Kidney (tissue), 13 donors: ENCODE measurements at regions not wholly inside any gene's neighbourhood (a gene's known extent, or its start where the extent isn't known, plus 50 kb on each side); places are given as distances from the start of the nearest gene placed in this dataset.

Experiments used
- DNase-seq, 5 donors: peaks; one replicate each; pipeline ENCODE4 v3.0.0-alpha.2; 2013 to 2020
- FAIRE-seq: peaks from 2 replicates; lab custom pipeline; 2012; peaks lifted over from hg19 to GRCh38; lab: Jason Lieb, UNC
- H3K27ac ChIP-seq, 2 donors: one replicate each; pipeline ENCODE4 v1.7.0; 2013; ENCODE audit warnings: low read depth in 2 of 2, low read length in 2 of 2, inconsistent platforms in 1 of 2
- H3K27me3 ChIP-seq: one replicate; pipeline ENCODE4 v1.7.1; 2013; ENCODE audit warnings: low read length, inconsistent platforms; ENCODE audit not compliant: control insufficient read depth, insufficient read depth
- H3K36me3 ChIP-seq, 3 donors: one replicate each; pipeline versions ENCODE4 v1.7.0 to v1.7.1; 2013; ENCODE audit warnings: low read length in 3 of 3, control low read depth in 1 of 3, inconsistent platforms in 1 of 3; ENCODE audit not compliant: insufficient read depth in 3 of 3, control insufficient read depth in 2 of 3
- H3K4me1 ChIP-seq, 3 donors: one replicate each; pipeline versions ENCODE4 v1.7.0 to v1.7.1; 2013; ENCODE audit warnings: low read length in 3 of 3, inconsistent platforms in 1 of 3, low read depth in 1 of 3; ENCODE audit not compliant: control insufficient read depth in 2 of 3, insufficient read depth in 2 of 3
- H3K4me3 ChIP-seq, 3 donors: one replicate each; pipeline versions ENCODE4 v1.7.0 to v1.8.1; 2013; ENCODE audit warnings: low read length in 3 of 3, control low read depth in 1 of 3, inconsistent platforms in 1 of 3
- H3K9ac ChIP-seq, 3 donors: one replicate each; pipeline versions ENCODE4 v1.7.0 to v1.7.1; 2013; ENCODE audit warnings: low read length in 3 of 3, control low read depth in 1 of 3, inconsistent platforms in 1 of 3
- H3K9me3 ChIP-seq, 3 donors: one replicate each; pipeline versions ENCODE4 v1.7.0 to v1.7.1; 2013; ENCODE audit warnings: low read length in 3 of 3, control low read depth in 1 of 3, inconsistent platforms in 1 of 3; ENCODE audit not compliant: control insufficient read depth in 2 of 3, insufficient read depth in 1 of 3
- CTCF ChIP-seq: IDR thresholded peaks from 3 replicates; pipeline ENCODE4 v1.5.1; 2012; ENCODE audit warnings: mild to moderate bottlenecking, moderate library complexity, borderline replicate concordance; ENCODE audit not compliant: insufficient read depth; ENCODE audit errors: extremely low read depth
- intact Hi-C: fragments of 100-400 bp; cut with DNase I; formaldehyde crosslinking; loops from one replicate; pipeline ENCODE4 v1.11.1; 2022
- donor health status: control.
- donor health status: control.
- donor health status: control.
- donor health status: control.
- donor health status: control.
- donor health status: DM: yes; HTN: yes; CAD: no.
- donor health status: Normal renal cell carcinoma (clear cell type).

GRCh38 chr18:78607784-78608183 is 371.8 kb upstream of the SALL3 start:
- H3K36me3 ChIP-seq, result no peaks in the 10 kb centered on the region
- TF ChIP-seq CTCF, result no peak
- H3K4me3 ChIP-seq, result no peak overlapping the region
- no peak for FAIRE-seq
- H3K27ac ChIP-seq, result no peak overlapping the region
- no peak overlapping the region for H3K9ac ChIP-seq
- H3K27me3 ChIP-seq, result no peaks in the 10 kb centered on the region
- no peak for DNase-seq
- peaks cover 0 to 4% (median 2%) of the 10 kb centered on the region in 3 donors for H3K9me3 ChIP-seq
- H3K4me1 ChIP-seq, result no peaks in the 10 kb centered on the region
- intact Hi-C loops, result no loop called here

- no peak overlapping the region for H3K27ac ChIP-seq
- FAIRE-seq, result no peak
- no peaks in the 10 kb centered on the region for H3K4me1 ChIP-seq
- intact Hi-C loops, result no loop called here
- TF ChIP-seq CTCF, result no peak
- no peak overlapping the region for H3K4me3 ChIP-seq
- DNase-seq, result peak in 1 of 5 donors; percentile 34
- no peak overlapping the region for H3K9ac ChIP-seq
- no peaks in the 10 kb centered on the region for H3K36me3 ChIP-seq
- H3K27me3 ChIP-seq, result no peaks in the 10 kb centered on the region
- H3K9me3 ChIP-seq, result peaks cover 0 to 4% (median 2%) of the 10 kb centered on the region in 3 donors
Measured at GRCh38 chr18:78610179-78610578, 369.4 kb upstream of the SALL3 start.

- no peak overlapping the region for H3K4me3 ChIP-seq
- intact Hi-C loops, result no loop called here
- H3K36me3 ChIP-seq, result no peaks in the 10 kb centered on the region
- H3K9me3 ChIP-seq, result peaks cover 0 to 2% (median 2%) of the 10 kb centered on the region in 3 donors
- FAIRE-seq (no peak), DNase-seq (no peak)
- H3K4me1 ChIP-seq, result no peaks in the 10 kb centered on the region
- no peak overlapping the region for H3K9ac ChIP-seq
- H3K27me3 ChIP-seq, result no peaks in the 10 kb centered on the region
- no peak overlapping the region for H3K27ac ChIP-seq
- TF ChIP-seq CTCF, result no peak
Measured at GRCh38 chr18:78611201-78611800, 368.3 kb upstream of the SALL3 start.

DNA sequence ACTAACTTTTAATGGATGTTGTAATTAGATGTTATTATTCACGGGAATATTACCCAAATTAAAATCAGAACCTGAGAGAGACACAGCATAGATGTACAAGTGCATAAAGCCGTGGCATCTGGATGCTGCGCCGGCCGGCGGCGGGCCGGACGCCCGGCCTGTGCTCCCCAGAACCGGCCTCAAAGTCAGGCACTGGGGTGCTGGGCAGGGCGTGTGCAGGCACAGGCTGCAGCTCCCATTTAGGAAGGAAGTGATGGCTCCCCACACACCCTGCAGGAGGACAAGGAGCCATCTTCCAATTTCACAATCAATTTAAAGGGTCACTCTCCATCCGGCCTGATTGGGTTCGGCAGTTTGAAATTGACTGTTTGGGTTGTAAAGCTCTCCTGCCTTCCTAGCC is 367.7 kb upstream of the SALL3 start:
- H3K4me1 ChIP-seq, result no peaks in the 10 kb centered on the region
- H3K36me3 ChIP-seq, result no peaks in the 10 kb centered on the region
- DNase-seq (no peak), FAIRE-seq (no peak)
- no peak overlapping the region for H3K27ac ChIP-seq
- no peak overlapping the region for H3K9ac ChIP-seq
- H3K9me3 ChIP-seq, result peaks cover 0 to 7% (median 2%) of the 10 kb centered on the region in 3 donors
- H3K27me3 ChIP-seq, result no peaks in the 10 kb centered on the region
- intact Hi-C loops, result no loop called here
- TF ChIP-seq CTCF, result no peak
- H3K4me3 ChIP-seq, result no peak overlapping the region
